GM12873 (cell line): ENCODE measurements at regions not wholly inside any gene's neighbourhood (a gene's known extent, or its start where the extent isn't known, plus 50 kb on each side); places are given as distances from the start of the nearest gene placed in this dataset.
A peak's percentile ranks its signal among the peaks of the same experiment; 100 is the strongest.

Experiments
- TF ChIP-seq, protein P1 (sequence below): IDR thresholded peaks from 2 replicates; pipeline ENCODE4 v1.5.1; 2012; ENCODE audit warnings: low read depth, mild to moderate bottlenecking, moderate library complexity, low read length, control low read depth; ENCODE audit not compliant: insufficient read depth; ENCODE audit errors: missing control alignments

GRCh38 chr18:27762054-27762453 is 414.9 kb downstream of the CDH2 start:
- TF ChIP-seq, protein P1, sequence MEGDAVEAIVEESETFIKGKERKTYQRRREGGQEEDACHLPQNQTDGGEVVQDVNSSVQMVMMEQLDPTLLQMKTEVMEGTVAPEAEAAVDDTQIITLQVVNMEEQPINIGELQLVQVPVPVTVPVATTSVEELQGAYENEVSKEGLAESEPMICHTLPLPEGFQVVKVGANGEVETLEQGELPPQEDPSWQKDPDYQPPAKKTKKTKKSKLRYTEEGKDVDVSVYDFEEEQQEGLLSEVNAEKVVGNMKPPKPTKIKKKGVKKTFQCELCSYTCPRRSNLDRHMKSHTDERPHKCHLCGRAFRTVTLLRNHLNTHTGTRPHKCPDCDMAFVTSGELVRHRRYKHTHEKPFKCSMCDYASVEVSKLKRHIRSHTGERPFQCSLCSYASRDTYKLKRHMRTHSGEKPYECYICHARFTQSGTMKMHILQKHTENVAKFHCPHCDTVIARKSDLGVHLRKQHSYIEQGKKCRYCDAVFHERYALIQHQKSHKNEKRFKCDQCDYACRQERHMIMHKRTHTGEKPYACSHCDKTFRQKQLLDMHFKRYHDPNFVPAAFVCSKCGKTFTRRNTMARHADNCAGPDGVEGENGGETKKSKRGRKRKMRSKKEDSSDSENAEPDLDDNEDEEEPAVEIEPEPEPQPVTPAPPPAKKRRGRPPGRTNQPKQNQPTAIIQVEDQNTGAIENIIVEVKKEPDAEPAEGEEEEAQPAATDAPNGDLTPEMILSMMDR: no peak

GRCh38 chr18:27752944-27753343 is 424.0 kb downstream of the CDH2 start:
- TF ChIP-seq, protein P1: no peak

DNA sequence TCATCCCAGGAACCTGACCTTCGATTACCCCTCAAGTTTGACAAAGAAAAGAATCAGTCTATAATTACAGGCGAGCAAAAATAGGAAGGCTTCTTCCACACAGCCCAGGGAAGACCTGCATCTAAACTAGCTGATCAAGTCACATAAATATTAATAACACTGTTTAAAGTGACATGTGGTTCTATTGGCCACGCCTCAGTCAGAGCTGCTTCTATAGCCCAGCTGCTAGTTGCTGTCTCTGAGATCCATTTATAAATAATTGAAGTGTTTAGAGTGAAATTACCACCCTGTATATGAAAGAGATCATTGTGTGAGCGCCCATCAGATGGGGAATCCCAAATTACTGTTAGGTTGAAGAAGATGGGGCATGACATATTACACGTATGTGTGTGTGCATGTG is 426.0 kb downstream of the CDH2 start:
- TF ChIP-seq, protein P1: no peak

DNA sequence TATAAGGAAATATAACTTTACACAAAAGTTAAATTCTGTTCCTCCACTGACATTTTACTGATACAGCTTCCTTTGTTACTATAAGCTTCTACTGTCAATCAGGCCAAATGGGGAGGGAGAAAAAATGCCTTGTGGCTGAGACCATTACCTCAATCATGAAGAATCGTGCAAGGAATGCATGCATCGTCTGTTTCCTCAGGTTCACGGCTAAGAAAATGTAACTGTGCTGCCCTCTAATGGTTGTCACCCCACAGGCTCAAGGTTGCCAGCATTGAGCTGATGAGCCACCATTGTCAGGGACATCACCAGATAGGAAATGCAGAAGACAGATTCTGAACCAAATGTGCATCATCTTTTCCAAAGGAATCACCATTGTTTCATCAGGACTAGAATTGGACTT is 426.9 kb downstream of the CDH2 start:
- TF ChIP-seq, protein P1: peak; percentile 40

- TF ChIP-seq, protein P1: no peak
These were observed 427.7 kb downstream of the CDH2 start for GRCh38 chr18:27749194-27749593.

DNA sequence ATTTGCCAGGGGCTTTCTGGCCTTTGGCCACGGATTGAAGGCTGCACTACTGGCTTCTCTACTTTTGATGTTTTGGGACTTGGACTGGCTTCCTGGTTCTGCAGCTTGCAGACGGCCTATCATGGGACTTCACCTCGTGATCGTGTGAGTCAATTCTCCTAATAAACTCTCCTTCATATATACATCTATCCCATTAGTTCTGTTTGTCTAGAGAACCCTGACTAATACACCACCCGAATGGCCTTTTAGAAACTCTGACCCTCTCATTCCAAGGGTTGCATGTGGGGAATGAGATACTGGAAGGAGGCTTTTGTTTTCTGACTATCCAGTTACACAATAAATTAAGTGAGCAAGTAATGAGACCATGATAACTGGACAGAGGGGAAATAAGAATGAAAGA is 430.7 kb downstream of the CDH2 start:
- TF ChIP-seq, protein P1: no peak

DNA sequence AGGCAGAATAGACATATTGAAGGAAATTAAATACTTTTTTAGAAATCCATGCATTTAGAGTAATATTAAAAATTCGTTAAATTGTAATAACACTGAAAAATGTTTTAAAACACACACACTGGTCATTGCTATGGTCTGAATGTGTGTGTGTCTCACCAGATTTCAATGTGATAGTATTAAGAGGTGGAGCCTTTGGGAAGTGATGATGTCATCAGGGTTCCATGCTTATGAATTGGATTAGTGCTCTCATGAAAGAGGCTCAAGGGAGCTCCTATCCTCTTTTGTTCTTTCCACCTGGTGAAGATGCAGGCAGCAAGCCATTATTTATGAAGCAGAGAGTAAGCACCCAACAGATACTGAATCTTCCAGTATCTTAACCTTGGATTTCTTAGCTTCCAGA is 441.8 kb downstream of the CDH2 start:
- TF ChIP-seq, protein P1: no peak
